Right ventricle myocardium superior (tissue), 1 donor: ENCODE measurements at regions not wholly inside any gene's neighbourhood (a gene's known extent, or its start where the extent isn't known, plus 50 kb on each side); places are given as distances from the start of the nearest gene placed in this dataset.

ENCODE experiments used
- ATAC-seq: fragments of 200-7000 bp; cut with Tn5 transposase; one replicate; pipeline ENCODE4 v1.9.1; 2020; ENCODE audit warnings: mild to moderate bottlenecking; ENCODE audit not compliant: poor library complexity
- DNase-seq: peaks from one replicate; pipeline ENCODE4 v3.0.0-alpha.2; 2020
- intact Hi-C: fragments of 100-400 bp; cut with DNase I; formaldehyde crosslinking; loops from one replicate; pipeline ENCODE4 v1.11.2; 2022
- donor health status: DM: no; HTN: yes; CAD: no; lungs with severe emphysema.

GRCh38 chr11:110912437-110912836, 200.2 kb upstream of the ARHGAP20 start:
- ATAC-seq, result no peak
- intact Hi-C loops, result no loop called here
- no peak for DNase-seq

GRCh38 chr11:110910384-110910783, 198.1 kb upstream of the ARHGAP20 start:
- ATAC-seq, result no peak
- DNase-seq, result no peak
- intact Hi-C loops, result no loop called here

- intact Hi-C loops, result no loop called here
- DNase-seq (no peak), ATAC-seq (no peak)
These were observed 197.1 kb upstream of the ARHGAP20 start for GRCh38 chr11:110909336-110909735.

- intact Hi-C loops, result no loop called here
- no peak for DNase-seq
- no peak for ATAC-seq
These were observed 196.3 kb upstream of the ARHGAP20 start for GRCh38 chr11:110908401-110909105.

GRCh38 chr11:110907629-110908028, 195.4 kb upstream of the ARHGAP20 start:
- no peak for ATAC-seq
- DNase-seq, result no peak
- intact Hi-C loops, result no loop called here

- DNase-seq (no peak), ATAC-seq (no peak)
- intact Hi-C loops, result no loop called here
These were observed 191.6 kb upstream of the ARHGAP20 start for GRCh38 chr11:110903830-110904229.

- intact Hi-C loops, result no loop called here
- no peak for ATAC-seq
- no peak for DNase-seq
These were observed 191.1 kb upstream of the ARHGAP20 start for GRCh38 chr11:110903378-110903777.

- ATAC-seq, result no peak
- intact Hi-C loops, result no loop called here
- DNase-seq, result no peak
These were observed 189.2 kb upstream of the ARHGAP20 start for GRCh38 chr11:110901441-110901840.

- DNase-seq (no peak), ATAC-seq (no peak)
- intact Hi-C loops, result no loop called here
These were observed 188.2 kb upstream of the ARHGAP20 start for GRCh38 chr11:110900426-110900825.

- ATAC-seq (peak; percentile 27), DNase-seq (no peak)
- intact Hi-C loops, result no loop called here
These were observed 184.8 kb upstream of the ARHGAP20 start for GRCh38 chr11:110897035-110897434.

GRCh38 chr11:110896358-110896757, 184.1 kb upstream of the ARHGAP20 start:
- no peak for ATAC-seq
- DNase-seq, result no peak
- intact Hi-C loops, result no loop called here

GRCh38 chr11:110894224-110894623, 182.0 kb upstream of the ARHGAP20 start:
- ATAC-seq (no peak), DNase-seq (no peak)
- intact Hi-C loops, result no loop called here

GRCh38 chr11:110892741-110893285, 180.6 kb upstream of the ARHGAP20 start:
- no peak for ATAC-seq

GRCh38 chr11:110891411-110891810, 179.2 kb upstream of the ARHGAP20 start:
- DNase-seq (no peak), ATAC-seq (no peak)
- intact Hi-C loops, result no loop called here

More at GRCh38 chr11:110892741-110893285, 180.6 kb upstream of the ARHGAP20 start:
- intact Hi-C loops, result no loop called here
- DNase-seq, result no peak

GRCh38 chr11:110890995-110891394, 178.8 kb upstream of the ARHGAP20 start:
- intact Hi-C loops, result no loop called here

GRCh38 chr11:110886288-110886970, 174.2 kb upstream of the ARHGAP20 start:
- DNase-seq (no peak), ATAC-seq (no peak)

More at GRCh38 chr11:110890995-110891394, 178.8 kb upstream of the ARHGAP20 start:
- DNase-seq (no peak), ATAC-seq (no peak)

GRCh38 chr11:110883256-110883655, 171.0 kb upstream of the ARHGAP20 start:
- DNase-seq (no peak), ATAC-seq (no peak)
- intact Hi-C loops, result no loop called here

More at GRCh38 chr11:110886288-110886970, 174.2 kb upstream of the ARHGAP20 start:
- intact Hi-C loops, result no loop called here

GRCh38 chr11:110878513-110878912, 166.3 kb upstream of the ARHGAP20 start:
- no peak for DNase-seq
- intact Hi-C loops, result no loop called here
- ATAC-seq, result no peak

GRCh38 chr11:110874437-110875030, 162.3 kb upstream of the ARHGAP20 start:
- no peak for DNase-seq
- intact Hi-C loops, result no loop called here
- ATAC-seq, result no peak

GRCh38 chr11:110873975-110874374, 161.7 kb upstream of the ARHGAP20 start:
- intact Hi-C loops, result no loop called here
- DNase-seq (no peak), ATAC-seq (no peak)
